AG04449 (cell line): ENCODE measurements at regions not wholly inside any gene's neighbourhood (a gene's known extent, or its start where the extent isn't known, plus 50 kb on each side); places are given as distances from the start of the nearest gene placed in this dataset.

Source experiments
- CTCF ChIA-PET: fragments of 350-600 bp; formaldehyde crosslinking; extraction: SDS; loops from one replicate; lab custom pipeline; 2021; ENCODE audit warnings: antibody characterized with exemption; lab: Yijun Ruan, JAX
- POLR2A ChIA-PET: fragments of 400-600, 350-600 bp; formaldehyde crosslinking; extraction: SDS; loops from one replicate; lab custom pipeline; 2020; ENCODE audit warnings: antibody characterized with exemption, inconsistent platforms; lab: Yijun Ruan, JAX
- DNase-seq: peaks from one replicate; pipeline ENCODE4 v3.0.0-alpha.2; 2010; ENCODE audit warnings: low read depth, low spot score
- H3K4me3 ChIP-seq: 2 replicates; pipeline ENCODE4 v1.5.1; 2011; ENCODE audit warnings: low read depth, mild to moderate bottlenecking, control low read depth, low read length
- TF ChIP-seq, protein P1 (sequence below): IDR thresholded peaks from one replicate; pipeline ENCODE4 v1.5.1; 2011; ENCODE audit warnings: mild to moderate bottlenecking, moderate library complexity, low read length, control low read depth, inconsistent platforms; ENCODE audit not compliant: insufficient read depth; ENCODE audit errors: missing control alignments

- no peak overlapping the region for H3K4me3 ChIP-seq
- POLR2A ChIA-PET = no interaction called here
- TF ChIP-seq, protein P1, sequence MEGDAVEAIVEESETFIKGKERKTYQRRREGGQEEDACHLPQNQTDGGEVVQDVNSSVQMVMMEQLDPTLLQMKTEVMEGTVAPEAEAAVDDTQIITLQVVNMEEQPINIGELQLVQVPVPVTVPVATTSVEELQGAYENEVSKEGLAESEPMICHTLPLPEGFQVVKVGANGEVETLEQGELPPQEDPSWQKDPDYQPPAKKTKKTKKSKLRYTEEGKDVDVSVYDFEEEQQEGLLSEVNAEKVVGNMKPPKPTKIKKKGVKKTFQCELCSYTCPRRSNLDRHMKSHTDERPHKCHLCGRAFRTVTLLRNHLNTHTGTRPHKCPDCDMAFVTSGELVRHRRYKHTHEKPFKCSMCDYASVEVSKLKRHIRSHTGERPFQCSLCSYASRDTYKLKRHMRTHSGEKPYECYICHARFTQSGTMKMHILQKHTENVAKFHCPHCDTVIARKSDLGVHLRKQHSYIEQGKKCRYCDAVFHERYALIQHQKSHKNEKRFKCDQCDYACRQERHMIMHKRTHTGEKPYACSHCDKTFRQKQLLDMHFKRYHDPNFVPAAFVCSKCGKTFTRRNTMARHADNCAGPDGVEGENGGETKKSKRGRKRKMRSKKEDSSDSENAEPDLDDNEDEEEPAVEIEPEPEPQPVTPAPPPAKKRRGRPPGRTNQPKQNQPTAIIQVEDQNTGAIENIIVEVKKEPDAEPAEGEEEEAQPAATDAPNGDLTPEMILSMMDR = no peak
- no peak for DNase-seq
- CTCF ChIA-PET = no interaction called here
Observed at GRCh38 chr5:116389601-116390000, 185.0 kb downstream of the SEMA6A start.

GRCh38 chr5:116388564-116389258, 185.9 kb downstream of the SEMA6A start:
- ChIA-PET POLR2A (no interaction called here), CTCF (no interaction called here)
- DNase-seq = no peak
- no peak overlapping the region for H3K4me3 ChIP-seq
- TF ChIP-seq, protein P1 = no peak

DNA sequence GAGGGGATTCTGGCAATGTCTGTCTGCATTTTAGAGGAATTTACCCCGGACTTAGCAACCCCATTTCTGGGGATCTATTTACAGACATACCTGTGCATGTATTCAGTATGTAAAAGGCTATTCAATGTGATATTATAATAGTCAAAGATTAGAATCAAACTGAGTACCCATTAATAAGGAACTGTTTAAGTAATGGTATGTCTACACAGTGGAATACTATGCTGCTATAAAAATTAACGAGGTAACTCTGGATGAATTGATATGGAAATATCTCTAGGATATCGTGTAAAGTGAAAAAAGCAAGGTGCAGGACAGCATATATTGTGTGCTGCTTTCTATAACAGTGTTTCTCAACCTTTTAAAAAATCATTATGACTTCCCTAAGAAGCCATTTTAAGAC, 186.9 kb downstream of the SEMA6A start:
- CTCF ChIA-PET = no interaction called here
- no peak for DNase-seq

GRCh38 chr5:116386633-116387032, 188.0 kb downstream of the SEMA6A start:
- no peak overlapping the region for H3K4me3 ChIP-seq
- CTCF ChIA-PET = no interaction called here

More for the DNA sequence above, 186.9 kb downstream of the SEMA6A start:
- TF ChIP-seq, protein P1 = no peak
- POLR2A ChIA-PET = no interaction called here
- H3K4me3 ChIP-seq = no peak overlapping the region

DNA sequence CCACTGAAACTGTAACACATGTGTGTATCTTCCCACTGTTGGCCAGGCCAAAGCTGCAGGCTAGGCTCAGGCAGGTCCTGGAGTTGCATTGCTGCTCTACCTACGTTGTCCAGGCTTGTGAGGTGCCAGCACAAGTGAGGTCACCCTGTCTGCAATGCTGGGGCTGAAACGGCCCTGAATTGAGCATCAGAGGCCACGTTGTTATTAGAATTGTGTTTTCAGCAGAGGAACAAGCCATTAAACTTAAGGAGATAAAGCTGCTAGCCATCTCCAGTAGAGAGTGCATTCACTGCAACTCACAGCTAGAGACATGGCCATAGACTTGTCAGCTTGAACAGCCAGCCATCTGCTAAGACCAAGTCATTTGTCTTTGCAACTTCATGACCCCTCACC, 191.8 kb downstream of the SEMA6A start:
- ChIA-PET POLR2A (no interaction called here), CTCF (no interaction called here)
- DNase-seq = no peak
- no peak overlapping the region for H3K4me3 ChIP-seq
- TF ChIP-seq, protein P1 = no peak

More at GRCh38 chr5:116386633-116387032, 188.0 kb downstream of the SEMA6A start:
- no peak for DNase-seq
- POLR2A ChIA-PET = no interaction called here
- TF ChIP-seq, protein P1 = no peak

DNA sequence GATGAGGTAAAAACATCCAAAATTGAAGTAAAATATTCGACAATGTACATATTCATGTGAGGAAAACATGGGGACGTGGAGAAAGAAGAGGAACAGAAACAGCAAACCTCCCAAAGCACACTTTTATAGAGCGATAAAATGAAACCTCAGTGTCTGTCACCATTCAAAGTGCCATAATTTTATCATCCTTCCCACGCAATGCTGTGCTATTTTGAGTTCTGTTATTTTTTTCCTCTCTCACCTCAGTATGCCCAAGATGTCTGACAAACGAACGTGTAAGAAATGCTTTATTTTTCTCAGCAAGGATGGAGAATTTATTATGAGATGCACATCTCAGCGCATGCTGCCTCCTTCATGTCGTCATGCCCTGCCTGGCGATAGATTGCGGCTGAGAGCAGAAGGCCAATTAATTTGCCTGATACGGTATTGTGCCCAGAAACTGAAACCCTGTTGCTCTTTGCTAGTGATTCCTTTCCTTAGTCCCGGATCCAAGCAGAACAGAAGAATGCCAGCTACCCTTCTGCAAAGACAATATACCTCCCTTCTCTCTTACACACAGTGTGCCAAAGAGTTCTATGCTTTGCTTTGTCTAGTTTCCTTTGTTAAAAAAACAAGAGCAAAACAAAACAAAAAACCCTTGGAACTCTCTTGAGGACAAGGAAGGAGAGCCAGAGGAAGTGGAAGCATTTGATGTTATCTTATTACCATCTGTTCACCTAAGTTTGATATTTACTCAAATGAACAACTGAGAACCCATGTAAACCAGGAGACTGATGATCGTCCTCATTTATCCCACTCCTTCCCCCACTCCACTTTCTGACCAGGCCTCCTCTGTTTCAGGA, 192.4 kb downstream of the SEMA6A start:
- no peak overlapping the region for H3K4me3 ChIP-seq
- no peak for DNase-seq
- POLR2A ChIA-PET = no interaction called here
- CTCF ChIA-PET = no interaction called here
- TF ChIP-seq, protein P1 = no peak
